HCT116 (cell line): ENCODE measurements at regions not wholly inside any gene's neighbourhood (a gene's known extent, or its start where the extent isn't known, plus 50 kb on each side); places are given as distances from the start of the nearest gene placed in this dataset.

Source experiments
- ATAC-seq: fragments of 200-7000 bp; cut with Tn5 transposase; 2 replicates; pipeline ENCODE4 v1.9.1; 2020; ENCODE audit warnings: mild to moderate bottlenecking, moderate library complexity
- BruUV-seq: library from RNA; stranded (reverse); fragments of 400-500 nt; replicated peaks from 2 replicates; lab custom pipeline; 2021; lab: Mats Ljungman, UMichigan
- CTCF ChIA-PET: fragments of 300-600 bp; sonication (Branson Sonifier 250); formaldehyde crosslinking; loops from one replicate; lab custom pipeline; 2021; ENCODE audit warnings: antibody characterized with exemption; lab: Charles Lee
- POLR2A ChIA-PET: fragments of 300-600, 350-600 bp; sonication (Branson Sonifier 250); formaldehyde crosslinking; loops from one replicate; lab custom pipeline; 2021; ENCODE audit warnings: antibody characterized with exemption; lab: Charles Lee
- RAD21 ChIA-PET, 2 experiments: fragments of 300-600 bp; sonication (Branson Sonifier 250); formaldehyde crosslinking; loops; one replicate each; lab custom pipeline; 2023; ENCODE audit warnings: low total read pairs in 2 of 2; ENCODE audit not compliant: uncharacterized antibody in 2 of 2, unreplicated experiment in 2 of 2, low non-redundant PET in 1 of 2; lab: Charles Lee
- DNase-seq: peaks from one replicate; pipeline ENCODE4 v3.0.0-alpha.2; 2010; ENCODE audit warnings: low read depth, low spot score
- H2AFZ ChIP-seq: fragments of 200-600 bp; shearing (Covaris generic), sonication (generic); 2 replicates; pipeline ENCODE4 v1.6.1; 2017; ENCODE audit warnings: low read depth, mixed run types, mixed read lengths, antibody characterized with exemption, low read length; ENCODE audit not compliant: poor library complexity, severe bottlenecking
- H3K27ac ChIP-seq: 2 replicates; pipeline ENCODE4 v1.5.1; 2012; ENCODE audit warnings: low read depth, low read length
- H3K27me3 ChIP-seq: fragments of 200-600 bp; sonication (generic); 2 replicates; pipeline ENCODE4 v1.6.1; 2016; ENCODE audit warnings: mixed run types, low read length, mixed read lengths; ENCODE audit not compliant: insufficient read depth
- H3K36me3 ChIP-seq, 2 experiments: fragments of 200-500 bp in 1 of 2; fragments of 200-600 bp in 1 of 2; sonication (Bioruptor generic) in 1 of 2; sonication (generic) in 1 of 2; 2 replicates each; pipeline versions ENCODE4 v1.5.1 to v1.6.1; 2014 to 2016; ENCODE audit warnings: low read length in 2 of 2, inconsistent platforms in 1 of 2, mixed read lengths in 1 of 2, mixed run types in 1 of 2; ENCODE audit not compliant: insufficient read depth in 2 of 2, control insufficient read depth in 1 of 2
- H3K4me1 ChIP-seq, 2 experiments: fragments of 200-600 bp in 1 of 2; sonication (generic) in 1 of 2; 2 replicates each; pipeline versions ENCODE4 v1.5.1 to v1.6.1; 2012 to 2017; ENCODE audit warnings: low read length in 2 of 2, inconsistent platforms in 1 of 2, mild to moderate bottlenecking in 1 of 2, mixed read lengths in 1 of 2, mixed run types in 1 of 2, moderate library complexity in 1 of 2; ENCODE audit not compliant: insufficient read depth in 2 of 2, control insufficient read depth in 1 of 2
- H3K4me2 ChIP-seq: fragments of 200-600 bp; sonication (generic); 2 replicates; pipeline ENCODE4 v1.6.1; 2017; ENCODE audit warnings: mixed run types, low read length, mixed read lengths
- H3K4me3 ChIP-seq, 2 experiments: fragments of 200-600 bp in 1 of 2; sonication (generic) in 1 of 2; replicated peaks in 1 of 2; 2 replicates each; pipeline ENCODE4 v1.5.1; 2011 to 2016; ENCODE audit warnings: low read length in 2 of 2, control low read depth in 1 of 2, low read depth in 1 of 2, mild to moderate bottlenecking in 1 of 2, mixed read lengths in 1 of 2, mixed run types in 1 of 2
- H3K79me2 ChIP-seq: fragments of 200-600 bp; sonication (generic); 2 replicates; pipeline ENCODE4 v1.6.1; 2017; ENCODE audit warnings: mild to moderate bottlenecking, mixed run types, low read length, moderate library complexity, mixed read lengths; ENCODE audit not compliant: insufficient read depth
- H3K9ac ChIP-seq: fragments of 200-600 bp; sonication (generic); 2 replicates; pipeline ENCODE4 v1.6.1; 2016; ENCODE audit warnings: low read length, mixed read lengths
- H3K9me2 ChIP-seq: fragments of 200-600 bp; sonication (generic), shearing (Covaris generic); 2 replicates; pipeline ENCODE4 v1.6.1; 2017; ENCODE audit warnings: mixed run types, mild to moderate bottlenecking, moderate library complexity; ENCODE audit not compliant: insufficient read depth
- H3K9me3 ChIP-seq, 2 experiments: fragments of 200-500 bp in 1 of 2; fragments of 200-600 bp in 1 of 2; sonication (Bioruptor generic) in 1 of 2; sonication (generic) in 1 of 2; 2 replicates each; pipeline ENCODE4 v1.6.1; 2014 to 2017; ENCODE audit warnings: low read length in 2 of 2, mixed read lengths in 2 of 2, inconsistent platforms in 1 of 2, low read depth in 1 of 2, mild to moderate bottlenecking in 1 of 2, mixed run types in 1 of 2, moderate library complexity in 1 of 2; ENCODE audit not compliant: control insufficient read depth in 1 of 2, insufficient read depth in 1 of 2
- H4K20me1 ChIP-seq: fragments of 200-600 bp; sonication (generic), shearing (Covaris generic); 2 replicates; pipeline ENCODE4 v1.6.1; 2017; ENCODE audit warnings: mixed run types, mild to moderate bottlenecking, moderate library complexity; ENCODE audit not compliant: insufficient read depth
- ATF3 ChIP-seq: IDR thresholded peaks from 2 replicates; pipeline ENCODE4 v1.6.1; 2012
- CBX3 ChIP-seq: IDR thresholded peaks from 2 replicates; pipeline ENCODE4 v1.6.1; 2012; ENCODE audit warnings: low read depth
- CEBPB ChIP-seq: IDR thresholded peaks from 2 replicates; pipeline ENCODE4 v1.6.1; 2012; ENCODE audit warnings: low read depth
- EGR1 ChIP-seq: IDR thresholded peaks from 2 replicates; pipeline ENCODE4 v1.6.1; 2012; ENCODE audit warnings: low read depth
- EZH2 ChIP-seq: fragments of 200-600 bp; sonication (generic); IDR thresholded peaks from 2 replicates; pipeline ENCODE4 v1.6.1; 2017; ENCODE audit warnings: antibody characterized with exemption, mixed run types
- FOSL1 ChIP-seq: IDR thresholded peaks from 2 replicates; pipeline ENCODE4 v1.6.1; 2012; ENCODE audit warnings: low read depth
- POLR2A ChIP-seq: IDR thresholded peaks from 2 replicates; pipeline ENCODE4 v1.7.0; 2011; ENCODE audit warnings: borderline replicate concordance; ENCODE audit not compliant: insufficient read depth, insufficient read length; ENCODE audit errors: extremely low read depth
- POLR2AphosphoS5 ChIP-seq: IDR thresholded peaks from 2 replicates; pipeline ENCODE4 v1.6.1; 2011; ENCODE audit warnings: mild to moderate bottlenecking, low read depth, low read length, moderate library complexity
- RAD21 ChIP-seq: IDR thresholded peaks from 2 replicates; pipeline ENCODE4 v1.6.1; 2012; ENCODE audit warnings: low read depth, mild to moderate bottlenecking
- SRF ChIP-seq: IDR thresholded peaks from 2 replicates; pipeline ENCODE4 v1.6.1; 2012; ENCODE audit warnings: low read depth
- intact Hi-C: fragments of 100-400 bp; cut with micrococcal nuclease; formaldehyde crosslinking; loops from 2 replicates; pipeline ENCODE4 v1.10.0; 2022
- TF ChIP-seq, protein P1 (sequence below), 3 experiments: fragments of 200-600 bp in 1 of 3; sonication (generic) in 1 of 3; IDR thresholded peaks in 2 of 3; conservative IDR thresholded peaks in 1 of 3; 2 replicates each; pipeline ENCODE4 v1.5.1; 2012 to 2017; ENCODE audit warnings: low read depth in 2 of 3, low read length in 2 of 3, antibody characterized with exemption in 1 of 3, borderline replicate concordance in 1 of 3, control low read depth in 1 of 3, mild to moderate bottlenecking in 1 of 3, mixed read lengths in 1 of 3, mixed run types in 1 of 3, moderate library complexity in 1 of 3; ENCODE audit not compliant: insufficient read depth in 1 of 3

GRCh38 chr6:121951123-121951522, 448.3 kb upstream of the HSF2 start:
- DNase-seq (no peak), ATAC-seq (no peak)
- H3K27ac ChIP-seq: no peak overlapping the region
- intact Hi-C loops: no loop called here
- no peaks in the 10 kb centered on the region for H3K4me1 ChIP-seq
- H3K79me2 ChIP-seq: no peaks in the 10 kb centered on the region
- H3K36me3 ChIP-seq: no peaks in the 10 kb centered on the region
- no peak overlapping the region for H3K4me2 ChIP-seq
- no peaks in the 10 kb centered on the region for H3K27me3 ChIP-seq
- ChIA-PET POLR2A (no interaction called here), CTCF (no interaction called here), RAD21 (no interaction called here)
- no TSS peak for BruUV-seq
- no peak overlapping the region for H3K9ac ChIP-seq
- no peaks in the 10 kb centered on the region for H4K20me1 ChIP-seq
- H2AFZ ChIP-seq: no peak overlapping the region
- H3K9me2 ChIP-seq: no peaks in the 10 kb centered on the region
- TF ChIP-seq POLR2AphosphoS5 (no peak), FOSL1 (no peak), EZH2 (no peak), SRF (no peak), POLR2A (no peak), RAD21 (no peak), EGR1 (no peak), ATF3 (no peak), CBX3 (no peak), CEBPB (no peak)
- TF ChIP-seq, protein P1, sequence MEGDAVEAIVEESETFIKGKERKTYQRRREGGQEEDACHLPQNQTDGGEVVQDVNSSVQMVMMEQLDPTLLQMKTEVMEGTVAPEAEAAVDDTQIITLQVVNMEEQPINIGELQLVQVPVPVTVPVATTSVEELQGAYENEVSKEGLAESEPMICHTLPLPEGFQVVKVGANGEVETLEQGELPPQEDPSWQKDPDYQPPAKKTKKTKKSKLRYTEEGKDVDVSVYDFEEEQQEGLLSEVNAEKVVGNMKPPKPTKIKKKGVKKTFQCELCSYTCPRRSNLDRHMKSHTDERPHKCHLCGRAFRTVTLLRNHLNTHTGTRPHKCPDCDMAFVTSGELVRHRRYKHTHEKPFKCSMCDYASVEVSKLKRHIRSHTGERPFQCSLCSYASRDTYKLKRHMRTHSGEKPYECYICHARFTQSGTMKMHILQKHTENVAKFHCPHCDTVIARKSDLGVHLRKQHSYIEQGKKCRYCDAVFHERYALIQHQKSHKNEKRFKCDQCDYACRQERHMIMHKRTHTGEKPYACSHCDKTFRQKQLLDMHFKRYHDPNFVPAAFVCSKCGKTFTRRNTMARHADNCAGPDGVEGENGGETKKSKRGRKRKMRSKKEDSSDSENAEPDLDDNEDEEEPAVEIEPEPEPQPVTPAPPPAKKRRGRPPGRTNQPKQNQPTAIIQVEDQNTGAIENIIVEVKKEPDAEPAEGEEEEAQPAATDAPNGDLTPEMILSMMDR (IDR thresholded peaks at IDR 0.05 in 2 of 3, conservative IDR thresholded peaks at IDR 0.05 in 1 of 3; ENCODE audit: borderline replicate concordance in 1 of 3, insufficient read depth in 1 of 3, low read depth in 2 of 3, low read length in 2 of 3): no peak
- no peak overlapping the region for H3K4me3 ChIP-seq
- H3K9me3 ChIP-seq: 0 out of 4 replicates have a peak, but pooled peaks cover 0 to 3% of the 10 kb centered on the region in 2 experiments
